MM.1S (cell line): ENCODE measurements at regions not wholly inside any gene's neighbourhood (a gene's known extent, or its start where the extent isn't known, plus 50 kb on each side); places are given as distances from the start of the nearest gene placed in this dataset.

ENCODE experiments used
- DNase-seq: peaks from one replicate; pipeline ENCODE4 v3.0.0-alpha.2; 2015
- H2AFZ ChIP-seq: fragments of 300-600 bp; sonication (generic); 2 replicates; pipeline ENCODE4 v1.6.0; 2016; ENCODE audit warnings: antibody characterized with exemption, low read length
- H3F3A ChIP-seq: fragments of 300-600 bp; sonication (generic); 2 replicates; pipeline ENCODE4 v1.6.1; 2016; ENCODE audit warnings: mild to moderate bottlenecking, antibody characterized with exemption, low read length, moderate library complexity, mixed read lengths; ENCODE audit not compliant: insufficient read depth
- H3K27ac ChIP-seq: fragments of 300-600 bp; sonication (generic); 2 replicates; pipeline ENCODE4 v1.5.1; 2016; ENCODE audit warnings: mild to moderate bottlenecking, low read length
- H3K27me3 ChIP-seq: fragments of 300-600 bp; sonication (generic); replicated peaks from 2 replicates; pipeline ENCODE4 v1.6.0; 2016; ENCODE audit warnings: low read length; ENCODE audit not compliant: insufficient read depth
- H3K36me3 ChIP-seq: fragments of 300-600 bp; sonication (generic); replicated peaks from 2 replicates; pipeline ENCODE4 v1.6.1; 2016; ENCODE audit warnings: mild to moderate bottlenecking, low read length, mixed read lengths; ENCODE audit not compliant: insufficient read depth
- H3K4me1 ChIP-seq: fragments of 300-600 bp; sonication (generic); 2 replicates; pipeline ENCODE4 v1.6.1; 2016; ENCODE audit warnings: low read length, mixed read lengths
- H3K4me2 ChIP-seq: fragments of 300-600 bp; sonication (generic); 2 replicates; pipeline ENCODE4 v1.6.0; 2016; ENCODE audit warnings: low read depth, low read length
- H3K4me3 ChIP-seq: fragments of 300-600 bp; sonication (generic); 2 replicates; pipeline ENCODE4 v1.5.1; 2016; ENCODE audit warnings: low read length, mixed read lengths
- H3K79me2 ChIP-seq: fragments of 300-600 bp; sonication (generic); 2 replicates; pipeline ENCODE4 v1.6.1; 2016; ENCODE audit warnings: mixed run types, low read length, mixed read lengths
- H3K9ac ChIP-seq: fragments of 300-600 bp; sonication (generic); 2 replicates; pipeline ENCODE4 v1.6.1; 2016; ENCODE audit warnings: low read length, mixed read lengths
- H3K9me2 ChIP-seq: fragments of 300-600 bp; sonication (generic); replicated peaks from 2 replicates; pipeline ENCODE4 v1.6.1; 2016; ENCODE audit warnings: mild to moderate bottlenecking, low read length, mixed read lengths; ENCODE audit not compliant: insufficient read depth
- H3K9me3 ChIP-seq: fragments of 300-600 bp; sonication (generic); replicated peaks from 2 replicates; pipeline ENCODE4 v1.6.1; 2016; ENCODE audit warnings: mild to moderate bottlenecking, low read length, mixed read lengths; ENCODE audit not compliant: insufficient read depth
- H4K20me1 ChIP-seq: fragments of 300-600 bp; sonication (generic); 2 replicates; pipeline ENCODE4 v1.6.1; 2016; ENCODE audit warnings: mild to moderate bottlenecking, low read length, moderate library complexity, mixed read lengths; ENCODE audit not compliant: insufficient read depth
- CTCF ChIP-seq: fragments of 300-600 bp; sonication (generic); IDR thresholded peaks from 2 replicates; pipeline ENCODE4 v1.5.1; 2016; ENCODE audit warnings: antibody characterized with exemption, low read length, mixed read lengths
- EZH2 ChIP-seq: fragments of 300-600 bp; sonication (generic); optimal IDR thresholded peaks from 2 replicates; pipeline ENCODE3; 2017; ENCODE audit warnings: low read depth, mild to moderate bottlenecking, antibody characterized with exemption, low read length, mixed read lengths
- EZH2phosphoT487 ChIP-seq: fragments of 300-600 bp; sonication (generic); IDR thresholded peaks from 2 replicates; pipeline ENCODE4 v1.6.1; 2018; ENCODE audit warnings: antibody characterized with exemption, low read length

GRCh38 chrX:39585808-39586207 is 511.9 kb downstream of the BCOR start:
- no peak overlapping the region for H3K4me3 ChIP-seq
- no peak overlapping the region for H2AFZ ChIP-seq
- H4K20me1 ChIP-seq = no peaks in the 10 kb centered on the region
- no peak overlapping the region for H3K9ac ChIP-seq
- no peak overlapping the region for H3K4me2 ChIP-seq
- no peaks in the 10 kb centered on the region for H3K4me1 ChIP-seq
- no peaks in the 10 kb centered on the region for H3K9me3 ChIP-seq
- no peak for DNase-seq
- no peaks in the 10 kb centered on the region for H3K36me3 ChIP-seq
- no peaks in the 10 kb centered on the region for H3K79me2 ChIP-seq
- no peaks in the 10 kb centered on the region for H3F3A ChIP-seq
- no peaks in the 10 kb centered on the region for H3K9me2 ChIP-seq
- TF ChIP-seq EZH2 (no peak), EZH2phosphoT487 (no peak), CTCF (no peak)
- no peaks in the 10 kb centered on the region for H3K27me3 ChIP-seq
- no peak overlapping the region for H3K27ac ChIP-seq

GRCh38 chrX:39586359-39586758 is 511.4 kb downstream of the BCOR start:
- Histone ChIP-seq H3K9me3 (no peaks in the 10 kb centered on the region), H3K27ac (no peak overlapping the region), H3K4me3 (no peak overlapping the region), H3F3A (no peaks in the 10 kb centered on the region), H3K4me1 (no peaks in the 10 kb centered on the region), H3K79me2 (no peaks in the 10 kb centered on the region), H4K20me1 (no peaks in the 10 kb centered on the region), H3K9ac (no peak overlapping the region), H3K27me3 (no peaks in the 10 kb centered on the region), H3K9me2 (no peaks in the 10 kb centered on the region), H3K4me2 (no peak overlapping the region), H3K36me3 (no peaks in the 10 kb centered on the region), H2AFZ (no peak overlapping the region)
- TF ChIP-seq EZH2phosphoT487 = no peak
- no peak for TF ChIP-seq CTCF
- no peak for TF ChIP-seq EZH2
- no peak for DNase-seq

- Histone ChIP-seq H3K27ac (no peak overlapping the region), H3K9ac (no peak overlapping the region), H3K4me3 (no peak overlapping the region), H3K79me2 (no peaks in the 10 kb centered on the region), H3K9me3 (no peaks in the 10 kb centered on the region), H3K4me1 (no peaks in the 10 kb centered on the region), H3K36me3 (no peaks in the 10 kb centered on the region), H3K9me2 (no peaks in the 10 kb centered on the region), H3K4me2 (no peak overlapping the region), H4K20me1 (no peaks in the 10 kb centered on the region), H3F3A (no peaks in the 10 kb centered on the region), H2AFZ (no peak overlapping the region), H3K27me3 (no peaks in the 10 kb centered on the region)
- no peak for TF ChIP-seq CTCF
- no peak for TF ChIP-seq EZH2
- no peak for TF ChIP-seq EZH2phosphoT487
- no peak for DNase-seq
Measured at GRCh38 chrX:39591099-39591498, 506.7 kb downstream of the BCOR start.
